ENCODE measurements at regions not wholly inside any gene's neighbourhood (a gene's known extent, or its start where the extent isn't known, plus 50 kb on each side); places are given as distances from the start of the nearest gene placed in this dataset.

GRCh38 chr13:30109471-30110135 lies 197.7 kb downstream of the KATNAL1 start:
- intact Hi-C loops (cut with micrococcal nuclease) = loop anchor here (10.0 kb wide), 1 partner anchor 395 kb away; no protein-coding TSS in a partner anchor

GRCh38 chr13:30108913-30109237 lies 198.5 kb downstream of the KATNAL1 start:
- intact Hi-C loops (cut with micrococcal nuclease) = no loop called here

- intact Hi-C loops (cut with micrococcal nuclease) = no loop called here
These were observed 199.0 kb downstream of the KATNAL1 start for GRCh38 chr13:30108216-30108912.

- intact Hi-C loops (cut with micrococcal nuclease) = no loop called here
These were observed 199.7 kb downstream of the KATNAL1 start for GRCh38 chr13:30107521-30108136.

GRCh38 chr13:30107121-30107520 lies 200.2 kb downstream of the KATNAL1 start:
- intact Hi-C loops (cut with micrococcal nuclease) = no loop called here

- intact Hi-C loops (cut with micrococcal nuclease) = no loop called here
These were observed 202.0 kb downstream of the KATNAL1 start for GRCh38 chr13:30105381-30105780.

GRCh38 chr13:30103161-30103840 lies 204.1 kb downstream of the KATNAL1 start:
- intact Hi-C loops (cut with micrococcal nuclease) = no loop called here

GRCh38 chr13:30100226-30100625 lies 207.1 kb downstream of the KATNAL1 start:
- intact Hi-C loops (cut with micrococcal nuclease) = no loop called here

- intact Hi-C loops (cut with micrococcal nuclease) = no loop called here
These were observed 209.7 kb downstream of the KATNAL1 start for GRCh38 chr13:30097701-30098100.

- intact Hi-C loops (cut with micrococcal nuclease) = no loop called here
These were observed 210.3 kb downstream of the KATNAL1 start for GRCh38 chr13:30097089-30097488.

- intact Hi-C loops (cut with micrococcal nuclease) = no loop called here
These were observed 213.3 kb downstream of the KATNAL1 start for GRCh38 chr13:30094015-30094414.

GRCh38 chr13:30093236-30093635 lies 214.1 kb downstream of the KATNAL1 start:
- intact Hi-C loops (cut with micrococcal nuclease) = no loop called here

- intact Hi-C loops (cut with micrococcal nuclease) = no loop called here
These were observed 215.7 kb downstream of the KATNAL1 start for GRCh38 chr13:30091691-30092090.

- intact Hi-C loops (cut with micrococcal nuclease) = no loop called here
These were observed 216.3 kb downstream of the KATNAL1 start for GRCh38 chr13:30091035-30091434.

- intact Hi-C loops (cut with micrococcal nuclease) = no loop called here
These were observed 219.0 kb downstream of the KATNAL1 start for GRCh38 chr13:30088312-30088855.

GRCh38 chr13:30085087-30085486 lies 222.3 kb downstream of the KATNAL1 start:
- intact Hi-C loops (cut with micrococcal nuclease) = no loop called here

- intact Hi-C loops (cut with micrococcal nuclease) = no loop called here
These were observed 225.0 kb downstream of the KATNAL1 start for GRCh38 chr13:30082391-30082790.

GRCh38 chr13:30081331-30081730 lies 226.0 kb downstream of the KATNAL1 start:
- intact Hi-C loops (cut with micrococcal nuclease) = no loop called here

GRCh38 chr13:30079501-30079900 lies 227.8 kb downstream of the KATNAL1 start:
- intact Hi-C loops (cut with micrococcal nuclease) = no loop called here

- intact Hi-C loops (cut with micrococcal nuclease) = no loop called here
These were observed 227.6 kb upstream of the UBL3 start for GRCh38 chr13:30078059-30078458.

- intact Hi-C loops (cut with micrococcal nuclease) = no loop called here
These were observed 226.9 kb upstream of the UBL3 start for GRCh38 chr13:30077240-30077735.

Data from T-helper 2 cell treated with Interferon-gamma antibody and Interleukin-4, amounts not matched to agents 100 ng/mL and 5 ng/mL, for 36 hours (primary cell).